ENCODE measurements at regions not wholly inside any gene's neighbourhood (a gene's known extent, or its start where the extent isn't known, plus 50 kb on each side); places are given as distances from the start of the nearest gene placed in this dataset.

DNA sequence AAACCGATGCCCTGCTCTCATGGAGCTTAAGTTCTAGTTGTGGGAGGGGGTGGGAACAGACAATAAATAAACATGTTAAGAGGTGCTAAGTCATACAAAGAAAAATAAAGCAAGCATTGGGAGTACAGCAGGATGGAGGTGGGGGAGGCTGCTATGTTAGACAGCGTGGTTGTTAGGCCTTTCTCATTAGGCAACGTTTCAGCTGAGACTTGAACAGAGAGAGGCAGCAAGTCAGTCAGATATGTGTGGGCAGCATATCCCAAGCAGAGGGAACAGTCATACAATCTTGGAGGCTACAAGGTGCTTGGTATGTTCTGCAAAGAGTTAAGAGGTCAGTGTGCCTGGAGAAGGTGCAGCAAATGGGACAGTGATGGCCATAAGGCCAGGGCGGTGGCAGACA is 97.7 kb upstream of the CCDC196 start:
- Histone ChIP-seq H3K9me3 (ENCODE audit: insufficient read depth, low read length) (no peaks in the 10 kb centered on the region), H4K20me1 (ENCODE audit: low read depth, low read length) (no peaks in the 10 kb centered on the region), H3F3A (ENCODE audit: insufficient read depth) (no peaks in the 10 kb centered on the region), H3K4me3 (ENCODE audit: insufficient read depth, low read length, poor library complexity, severe bottlenecking) (no peak overlapping the region), H3K27ac (ENCODE audit: low read depth, low read length) (no peak overlapping the region), H2AFZ (ENCODE audit: low read depth, low read length, severe bottlenecking) (no peak overlapping the region), H3K36me3 (ENCODE audit: low read length) (no peaks in the 10 kb centered on the region), H3K9me2 (replicated peaks; ENCODE audit: insufficient read depth, low read length) (no peaks in the 10 kb centered on the region), H3K79me2 (ENCODE audit: insufficient read depth, low read length) (no peaks in the 10 kb centered on the region), H3K27me3 (ENCODE audit: low read length) (no peaks in the 10 kb centered on the region), H3K4me2 (ENCODE audit: low read depth, low read length, poor library complexity, severe bottlenecking) (no peak overlapping the region), H3K9ac (ENCODE audit: low read length) (no peak overlapping the region)
- TF ChIP-seq EZH2phosphoT487 (conservative IDR thresholded peaks at IDR 0.05; ENCODE audit: low read length): no peak
- TF ChIP-seq, protein P1, sequence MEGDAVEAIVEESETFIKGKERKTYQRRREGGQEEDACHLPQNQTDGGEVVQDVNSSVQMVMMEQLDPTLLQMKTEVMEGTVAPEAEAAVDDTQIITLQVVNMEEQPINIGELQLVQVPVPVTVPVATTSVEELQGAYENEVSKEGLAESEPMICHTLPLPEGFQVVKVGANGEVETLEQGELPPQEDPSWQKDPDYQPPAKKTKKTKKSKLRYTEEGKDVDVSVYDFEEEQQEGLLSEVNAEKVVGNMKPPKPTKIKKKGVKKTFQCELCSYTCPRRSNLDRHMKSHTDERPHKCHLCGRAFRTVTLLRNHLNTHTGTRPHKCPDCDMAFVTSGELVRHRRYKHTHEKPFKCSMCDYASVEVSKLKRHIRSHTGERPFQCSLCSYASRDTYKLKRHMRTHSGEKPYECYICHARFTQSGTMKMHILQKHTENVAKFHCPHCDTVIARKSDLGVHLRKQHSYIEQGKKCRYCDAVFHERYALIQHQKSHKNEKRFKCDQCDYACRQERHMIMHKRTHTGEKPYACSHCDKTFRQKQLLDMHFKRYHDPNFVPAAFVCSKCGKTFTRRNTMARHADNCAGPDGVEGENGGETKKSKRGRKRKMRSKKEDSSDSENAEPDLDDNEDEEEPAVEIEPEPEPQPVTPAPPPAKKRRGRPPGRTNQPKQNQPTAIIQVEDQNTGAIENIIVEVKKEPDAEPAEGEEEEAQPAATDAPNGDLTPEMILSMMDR (IDR thresholded peaks at IDR 0.05; ENCODE audit: insufficient read depth, low read length, poor library complexity, severe bottlenecking): no peak

- Histone ChIP-seq H3K4me2 (ENCODE audit: low read depth, low read length, poor library complexity, severe bottlenecking) (no peak overlapping the region), H3F3A (ENCODE audit: insufficient read depth) (no peaks in the 10 kb centered on the region), H3K4me3 (ENCODE audit: insufficient read depth, low read length, poor library complexity, severe bottlenecking) (no peak overlapping the region), H3K9ac (ENCODE audit: low read length) (no peak overlapping the region), H3K9me2 (replicated peaks; ENCODE audit: insufficient read depth, low read length) (no peaks in the 10 kb centered on the region), H3K27me3 (ENCODE audit: low read length) (no peaks in the 10 kb centered on the region), H4K20me1 (ENCODE audit: low read depth, low read length) (no peaks in the 10 kb centered on the region), H3K36me3 (ENCODE audit: low read length) (no peaks in the 10 kb centered on the region), H3K79me2 (ENCODE audit: insufficient read depth, low read length) (no peaks in the 10 kb centered on the region), H3K9me3 (ENCODE audit: insufficient read depth, low read length) (no peaks in the 10 kb centered on the region), H3K27ac (ENCODE audit: low read depth, low read length) (no peak overlapping the region), H2AFZ (ENCODE audit: low read depth, low read length, severe bottlenecking) (no peak overlapping the region)
- no peak for TF ChIP-seq EZH2phosphoT487 (conservative IDR thresholded peaks at IDR 0.05; ENCODE audit: low read length)
- TF ChIP-seq, protein P1 (IDR thresholded peaks at IDR 0.05; ENCODE audit: insufficient read depth, low read length, poor library complexity, severe bottlenecking): no peak
Measured at GRCh38 chr14:66389481-66389880, 96.7 kb upstream of the CCDC196 start.

GRCh38 chr14:66395300-66395699 is 90.9 kb upstream of the CCDC196 start:
- H3F3A ChIP-seq (ENCODE audit: insufficient read depth): no peaks in the 10 kb centered on the region
- H4K20me1 ChIP-seq (ENCODE audit: low read depth, low read length): 0 out of 2 replicates have a peak, but pooled peaks cover 3% of the 10 kb centered on the region
- H3K36me3 ChIP-seq (ENCODE audit: low read length): no peaks in the 10 kb centered on the region
- no peak for TF ChIP-seq EZH2phosphoT487 (conservative IDR thresholded peaks at IDR 0.05; ENCODE audit: low read length)
- TF ChIP-seq, protein P1 (IDR thresholded peaks at IDR 0.05; ENCODE audit: insufficient read depth, low read length, poor library complexity, severe bottlenecking): no peak
- H2AFZ ChIP-seq (ENCODE audit: low read depth, low read length, severe bottlenecking): no peak overlapping the region
- no peak overlapping the region for H3K27ac ChIP-seq (ENCODE audit: low read depth, low read length)
- H3K4me2 ChIP-seq (ENCODE audit: low read depth, low read length, poor library complexity, severe bottlenecking): no peak overlapping the region
- H3K4me3 ChIP-seq (ENCODE audit: insufficient read depth, low read length, poor library complexity, severe bottlenecking): no peak overlapping the region
- H3K27me3 ChIP-seq (ENCODE audit: low read length): no peaks in the 10 kb centered on the region
- no peaks in the 10 kb centered on the region for H3K9me3 ChIP-seq (ENCODE audit: insufficient read depth, low read length)
- no peaks in the 10 kb centered on the region for H3K9me2 ChIP-seq (replicated peaks; ENCODE audit: insufficient read depth, low read length)
- no peak overlapping the region for H3K9ac ChIP-seq (ENCODE audit: low read length)
- H3K79me2 ChIP-seq (ENCODE audit: insufficient read depth, low read length): no peaks in the 10 kb centered on the region

Measured in SU-DHL-6 (cell line).